K562 (cell line): ENCODE measurements at regions not wholly inside any gene's neighbourhood (a gene's known extent, or its start where the extent isn't known, plus 50 kb on each side); places are given as distances from the start of the nearest gene placed in this dataset.

Source experiments
- ATAC-seq: fragments of 200-7000 bp; cut with Tn5 transposase; 3 replicates; pipeline ENCODE4 v1.9.1; 2020; ENCODE audit warnings: moderate library complexity
- BruUV-seq: library from RNA; stranded (reverse); fragments of 400-500 nt; replicated peaks from 2 replicates; lab custom pipeline; 2021; lab: Mats Ljungman, UMichigan
- CTCF ChIA-PET: fragments of 300-600 bp; formaldehyde crosslinking; extraction: SDS; loops from one replicate; lab custom pipeline; 2021; ENCODE audit warnings: low intra/inter-chr PET ratio; lab: Yijun Ruan, JAX
- POLR2A ChIA-PET: fragments of 300-600, 350-650 bp; sonication (Branson Sonifier 250); formaldehyde crosslinking; extraction: SDS; loops from one replicate; lab custom pipeline; 2021; ENCODE audit warnings: antibody characterized with exemption, inconsistent platforms; lab: Yijun Ruan, JAX
- DNase-seq, 4 experiments: peaks; one replicate each; pipeline versions ENCODE4 v3.0.0 to v3.0.0-alpha.2; 2011 to 2018; ENCODE audit warnings: low spot score in 3 of 4, mixed read lengths in 3 of 4; ENCODE audit errors: extremely low read depth in 1 of 4
- FAIRE-seq: peaks from 2 replicates; lab custom pipeline; 2011; peaks lifted over from hg19 to GRCh38; lab: Jason Lieb, UNC
- H2AFZ ChIP-seq: 2 replicates; pipeline ENCODE4 v1.6.0; 2011; ENCODE audit warnings: low read depth, low read length, control low read depth, inconsistent platforms
- H3K27ac ChIP-seq: fragments of 200-600 bp; 3 replicates; pipeline ENCODE4 v1.8.0; 2011; ENCODE audit warnings: low read depth, mild to moderate bottlenecking, control low read depth, inconsistent platforms, low read length, moderate library complexity, mixed read lengths; ENCODE audit errors: extremely low read depth
- H3K27me3 ChIP-seq, 2 experiments: fragments of 300-600 bp in 1 of 2; 2 replicates in 1 of 2; 3 replicates in 1 of 2; pipeline versions ENCODE4 v1.6.0 to v1.8.0; 2011; ENCODE audit warnings: inconsistent platforms in 2 of 2, low read length in 2 of 2, mild to moderate bottlenecking in 1 of 2, mixed read lengths in 1 of 2, moderate library complexity in 1 of 2; ENCODE audit not compliant: control insufficient read depth in 2 of 2, insufficient read depth in 2 of 2
- H3K36me3 ChIP-seq: fragments of 300-600 bp; 3 replicates; pipeline ENCODE4 v1.8.0; 2011; ENCODE audit warnings: mild to moderate bottlenecking, low read length, inconsistent platforms; ENCODE audit not compliant: control insufficient read depth, insufficient read depth
- H3K4me1 ChIP-seq, 2 experiments: fragments of 200-600 bp in 1 of 2; replicated peaks in 1 of 2; 2 replicates in 1 of 2; 3 replicates in 1 of 2; pipeline versions ENCODE4 v1.5.1 to v1.8.0; 2011; ENCODE audit warnings: inconsistent platforms in 2 of 2, low read length in 2 of 2, mild to moderate bottlenecking in 1 of 2, mixed read lengths in 1 of 2, moderate library complexity in 1 of 2; ENCODE audit not compliant: control insufficient read depth in 2 of 2, insufficient read depth in 2 of 2
- H3K4me2 ChIP-seq: 2 replicates; pipeline ENCODE4 v1.6.1; 2011; ENCODE audit warnings: low read length, control low read depth, inconsistent platforms, mixed read lengths; ENCODE audit not compliant: insufficient read depth
- H3K4me3 ChIP-seq: fragments of 200-600 bp; sonication (generic), shearing (Covaris generic); 2 replicates; pipeline ENCODE4 v1.5.1; 2016; ENCODE audit warnings: control low read depth, inconsistent platforms
- H3K79me2 ChIP-seq: fragments of 200-600 bp; 3 replicates; pipeline ENCODE4 v1.8.0; 2011; ENCODE audit warnings: low read length, inconsistent platforms; ENCODE audit not compliant: control insufficient read depth, insufficient read depth
- H3K9ac ChIP-seq, 2 experiments: 2 replicates each; pipeline versions ENCODE4 v1.6.0 to v1.6.1; 2011; ENCODE audit warnings: low read depth in 2 of 2, low read length in 2 of 2, control low read depth in 1 of 2, inconsistent platforms in 1 of 2, mild to moderate bottlenecking in 1 of 2, mixed read lengths in 1 of 2; ENCODE audit not compliant: insufficient read depth in 1 of 2
- H3K9me1 ChIP-seq: one replicate; pipeline ENCODE4 v1.6.0; 2011; ENCODE audit warnings: inconsistent platforms, mild to moderate bottlenecking, low read length, moderate library complexity; ENCODE audit not compliant: control insufficient read depth, insufficient read depth
- H3K9me3 ChIP-seq: replicated peaks from 2 replicates; pipeline ENCODE4 v1.5.1; 2011; ENCODE audit warnings: low read depth, low read length, inconsistent platforms; ENCODE audit not compliant: control insufficient read depth, insufficient read depth
- H4K20me1 ChIP-seq: replicated peaks from 2 replicates; pipeline ENCODE4 v1.6.1; 2011; ENCODE audit warnings: low read length, inconsistent platforms, mixed read lengths; ENCODE audit not compliant: control insufficient read depth, insufficient read depth
- AFF1 ChIP-seq, 2 experiments: fragments of 450-650 bp; IDR thresholded peaks; 2 replicates each; pipeline ENCODE4 v1.6.1; 2018; ENCODE audit warnings: mild to moderate bottlenecking in 2 of 2, low read depth in 1 of 2; ENCODE audit not compliant: partially characterized antibody in 2 of 2
- DLX4 ChIP-seq: fragments of 250-450 bp; sonication (Bioruptor Pico); IDR thresholded peaks from 2 replicates; pipeline ENCODE4 v1.6.1; 2021; ENCODE audit warnings: mild to moderate bottlenecking
- HDAC2 ChIP-seq: fragments of 450-650 bp; IDR thresholded peaks from 2 replicates; pipeline ENCODE4 v1.6.1; 2016; ENCODE audit warnings: mild to moderate bottlenecking
- KLF1 ChIP-seq: fragments of 450-650 bp; IDR thresholded peaks from 2 replicates; pipeline ENCODE4 v1.6.1; 2016; ENCODE audit warnings: missing genetic modification characterization, missing compliant biosample characterization
- PTRF ChIP-seq: fragments of 450-650 bp; IDR thresholded peaks from 2 replicates; pipeline ENCODE4 v1.6.1; 2016; ENCODE audit warnings: mild to moderate bottlenecking, missing genetic modification characterization, missing compliant biosample characterization
- SMC3 ChIP-seq: conservative IDR thresholded peaks from 2 replicates; pipeline ENCODE4 v1.6.1; 2011; ENCODE audit warnings: low read depth, low read length, improper control_type of control experiment; ENCODE audit not compliant: insufficient read depth
- WGBS: fragments of 100-300 bp; shearing (Covaris generic); methylation state at CpG from one replicate; pipeline ENCODE4 v1.1.6; 2016; ENCODE audit warnings: low coverage, mixed read lengths; ENCODE audit not compliant: insufficient coverage; ENCODE audit errors: missing lambda C conversion rate; 5-methylcytosine and 5-hydroxymethylcytosine counted together
- in situ Hi-C: fragments of 300-500 bp; cut with MboI; formaldehyde crosslinking; loops from 4 replicates; pipeline ENCODE4 v1.15.0; 2018; ENCODE audit warnings: inconsistent platforms, mixed read lengths
- intact Hi-C: fragments of 100-400 bp; cut with micrococcal nuclease; formaldehyde crosslinking; loops from 2 replicates; pipeline ENCODE4 v1.14.2; 2022
- TF ChIP-seq, protein P1 (sequence below): sonication (generic); formaldehyde crosslinking; IDR thresholded peaks from 2 replicates; pipeline ENCODE4 v1.8.0; 2023; ENCODE audit warnings: mild to moderate bottlenecking, missing genetic modification reagents

GRCh38 chrX:127112726-127113125 is 293.2 kb downstream of the PRR32 start:
- CTCF ChIA-PET = no interaction called here
- Histone ChIP-seq H4K20me1 (no peaks in the 10 kb centered on the region), H3K4me2 (no peak overlapping the region), H3K4me3 (no peak overlapping the region), H3K27me3 (no peaks in the 10 kb centered on the region), H3K4me1 (no peaks in the 10 kb centered on the region)
- 0% methylated on average over 3 of the region's 3 CpGs for WGBS
- no peak for ATAC-seq
- intact Hi-C loops = no loop called here
- no TSS peak for BruUV-seq
- TF ChIP-seq AFF1 (IDR thresholded peaks at IDR 0.05; ENCODE audit: low read depth in 1 of 2, partially characterized antibody in 2 of 2) (no peak), SMC3 (no peak), DLX4 (no peak), HDAC2 (no peak), PTRF (tag) (no peak), KLF1 (tag) (no peak)
- TF ChIP-seq, protein P1, sequence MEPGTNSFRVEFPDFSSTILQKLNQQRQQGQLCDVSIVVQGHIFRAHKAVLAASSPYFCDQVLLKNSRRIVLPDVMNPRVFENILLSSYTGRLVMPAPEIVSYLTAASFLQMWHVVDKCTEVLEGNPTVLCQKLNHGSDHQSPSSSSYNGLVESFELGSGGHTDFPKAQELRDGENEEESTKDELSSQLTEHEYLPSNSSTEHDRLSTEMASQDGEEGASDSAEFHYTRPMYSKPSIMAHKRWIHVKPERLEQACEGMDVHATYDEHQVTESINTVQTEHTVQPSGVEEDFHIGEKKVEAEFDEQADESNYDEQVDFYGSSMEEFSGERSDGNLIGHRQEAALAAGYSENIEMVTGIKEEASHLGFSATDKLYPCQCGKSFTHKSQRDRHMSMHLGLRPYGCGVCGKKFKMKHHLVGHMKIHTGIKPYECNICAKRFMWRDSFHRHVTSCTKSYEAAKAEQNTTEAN (CRISPR knock-in tag) = no peak
- TF ChIP-seq, all 486 proteins: peak for 0
- Histone ChIP-seq H3K27ac (no peak overlapping the region), H3K9ac (no peak overlapping the region), H3K36me3 (no peaks in the 10 kb centered on the region), H3K9me1 (no peaks in the 10 kb centered on the region), H3K79me2 (no peaks in the 10 kb centered on the region), H2AFZ (no peak overlapping the region), H3K9me3 (no peaks in the 10 kb centered on the region)
- no peak for DNase-seq
- in situ Hi-C loops = no loop called here
- FAIRE-seq = no peak
- POLR2A ChIA-PET = no interaction called here
